Mesenchymal stem cell (in vitro differentiated cells and primary cell): ENCODE measurements at regions not wholly inside any gene's neighbourhood (a gene's known extent, or its start where the extent isn't known, plus 50 kb on each side); places are given as distances from the start of the nearest gene placed in this dataset.

ENCODE experiments used
- DNase-seq: peaks from one replicate; pipeline ENCODE4 v3.0.0-alpha.2; 2013
- H2AFZ ChIP-seq: one replicate; pipeline ENCODE4 v1.6.1; 2013; ENCODE audit warnings: low read depth, mild to moderate bottlenecking, control low read depth, inconsistent platforms, low read length, moderate library complexity
- H2AK5ac ChIP-seq: 2 replicates; pipeline ENCODE4 v1.6.1; 2013; ENCODE audit warnings: low read length, moderate library complexity, mild to moderate bottlenecking, inconsistent platforms; ENCODE audit not compliant: severe bottlenecking
- H2BK120ac ChIP-seq: one replicate; pipeline ENCODE4 v1.6.1; 2013; ENCODE audit warnings: low read depth, mild to moderate bottlenecking, inconsistent platforms, low read length, moderate library complexity
- H2BK12ac ChIP-seq, 2 experiments: one replicate each; pipeline ENCODE4 v1.6.1; 2013; ENCODE audit warnings: inconsistent platforms in 2 of 2, low read length in 2 of 2, mild to moderate bottlenecking in 2 of 2, moderate library complexity in 2 of 2, control low read depth in 1 of 2
- H2BK15ac ChIP-seq: one replicate; pipeline ENCODE4 v1.6.1; 2013; ENCODE audit warnings: mild to moderate bottlenecking, low read depth, inconsistent platforms; ENCODE audit not compliant: poor library complexity, severe bottlenecking
- H2BK5ac ChIP-seq: 2 replicates; pipeline ENCODE4 v1.6.1; 2013; ENCODE audit warnings: low read depth, mild to moderate bottlenecking, low read length, control low read depth, inconsistent platforms; ENCODE audit not compliant: poor library complexity, severe bottlenecking
- H3K14ac ChIP-seq, 2 experiments: one replicate each; pipeline ENCODE4 v1.6.1; 2013; ENCODE audit warnings: inconsistent platforms in 2 of 2, low read length in 2 of 2, control low read depth in 1 of 2, mild to moderate bottlenecking in 1 of 2, moderate library complexity in 1 of 2
- H3K18ac ChIP-seq, 2 experiments: one replicate each; pipeline ENCODE4 v1.6.1; 2013; ENCODE audit warnings: inconsistent platforms in 2 of 2, low read length in 2 of 2, control low read depth in 1 of 2, low read depth in 1 of 2, mild to moderate bottlenecking in 1 of 2
- H3K23ac ChIP-seq, 2 experiments: one replicate each; pipeline ENCODE4 v1.6.1; 2013; ENCODE audit warnings: inconsistent platforms in 2 of 2, low read length in 2 of 2, mild to moderate bottlenecking in 2 of 2, moderate library complexity in 2 of 2, control low read depth in 1 of 2
- H3K27ac ChIP-seq: 2 replicates; pipeline ENCODE4 v1.5.1; 2013; ENCODE audit warnings: mild to moderate bottlenecking, moderate library complexity, low read length, control low read depth, inconsistent platforms; ENCODE audit not compliant: poor library complexity, severe bottlenecking
- H3K27me3 ChIP-seq, 2 experiments: 2 replicates each; pipeline versions ENCODE4 v1.6.1 to v1.7.0; 2013; ENCODE audit warnings: low read length in 2 of 2, mild to moderate bottlenecking in 2 of 2, moderate library complexity in 2 of 2, control low read depth in 1 of 2, inconsistent platforms in 1 of 2; ENCODE audit not compliant: control insufficient read depth in 1 of 2, insufficient read depth in 1 of 2
- H3K36me3 ChIP-seq, 2 experiments: 2 replicates each; pipeline versions ENCODE4 v1.6.1 to v1.7.0; 2013; ENCODE audit warnings: low read length in 2 of 2, control low read depth in 1 of 2, inconsistent platforms in 1 of 2, low read depth in 1 of 2, mild to moderate bottlenecking in 1 of 2; ENCODE audit not compliant: insufficient read depth in 2 of 2, control insufficient read depth in 1 of 2
- H3K4ac ChIP-seq, 2 experiments: one replicate each; pipeline ENCODE4 v1.6.1; 2013; ENCODE audit warnings: inconsistent platforms in 2 of 2, low read length in 2 of 2, mild to moderate bottlenecking in 2 of 2, moderate library complexity in 2 of 2, control low read depth in 1 of 2, low read depth in 1 of 2
- H3K4me1 ChIP-seq: 2 replicates; pipeline ENCODE4 v1.6.1; 2013; ENCODE audit warnings: low read depth, low read length, control low read depth; ENCODE audit not compliant: control insufficient read depth, insufficient read depth
- H3K4me2 ChIP-seq: 2 replicates; pipeline ENCODE4 v1.6.1; 2013; ENCODE audit warnings: low read length, mild to moderate bottlenecking, inconsistent platforms; ENCODE audit not compliant: poor library complexity, severe bottlenecking
- H3K4me3 ChIP-seq, 2 experiments: 2 replicates each; pipeline versions ENCODE4 v1.5.1 to v1.7.0; 2013; ENCODE audit warnings: low read length in 2 of 2, mild to moderate bottlenecking in 2 of 2, control low read depth in 1 of 2, low read depth in 1 of 2; ENCODE audit not compliant: insufficient read depth in 1 of 2
- H3K79me1 ChIP-seq: replicated peaks from 2 replicates; pipeline ENCODE4 v1.6.1; 2013; ENCODE audit warnings: mild to moderate bottlenecking, control low read depth, low read length, inconsistent platforms; ENCODE audit not compliant: poor library complexity, severe bottlenecking
- H3K9ac ChIP-seq: 2 replicates; pipeline ENCODE4 v1.7.0; 2013; ENCODE audit warnings: mild to moderate bottlenecking, low read length, moderate library complexity
- H3K9me3 ChIP-seq: 2 replicates; pipeline ENCODE4 v1.7.0; 2013; ENCODE audit warnings: mild to moderate bottlenecking, low read length; ENCODE audit not compliant: control insufficient read depth
- H4K8ac ChIP-seq: one replicate; pipeline ENCODE4 v1.6.1; 2013; ENCODE audit warnings: inconsistent platforms, mild to moderate bottlenecking, low read length, moderate library complexity
- H4K91ac ChIP-seq: one replicate; pipeline ENCODE4 v1.6.1; 2013; ENCODE audit warnings: mild to moderate bottlenecking, low read length, inconsistent platforms
- WGBS: methylation state at CpG from one replicate; pipeline ENCODE4 v1.1.7; 2013; ENCODE audit warnings: mixed read lengths; 5-methylcytosine and 5-hydroxymethylcytosine counted together

DNA sequence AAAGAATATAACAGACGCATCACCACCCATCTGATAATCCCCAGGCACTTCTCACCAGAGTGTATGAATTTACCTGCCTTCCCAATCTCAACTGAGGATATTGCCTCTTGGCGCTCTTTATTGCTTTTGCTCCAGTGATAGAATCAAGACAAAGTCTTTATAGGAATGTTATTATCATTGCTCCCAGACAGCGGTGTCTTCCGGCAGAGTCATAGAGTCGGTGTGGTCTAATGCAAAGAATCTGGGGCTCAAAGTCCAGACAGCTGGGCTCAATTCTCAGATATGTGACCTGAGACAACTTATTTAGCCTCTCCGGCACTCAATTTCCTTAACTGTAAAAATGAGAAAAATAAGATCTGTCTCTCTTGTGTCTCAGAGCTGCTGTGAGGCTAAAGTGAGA is 106.1 kb upstream of the PAK3 start:
- H3K9ac ChIP-seq, result no peak overlapping the region
- H3K27ac ChIP-seq, result no peak overlapping the region
- no peaks in the 10 kb centered on the region for H3K36me3 ChIP-seq
- no peak overlapping the region for H3K23ac ChIP-seq
- 84% methylated on average over 4 of the region's 6 CpGs for WGBS
- no peak overlapping the region for H3K4me3 ChIP-seq
- no peak overlapping the region for H4K8ac ChIP-seq
- H3K4me2 ChIP-seq, result no peak overlapping the region
- no peak overlapping the region for H2AFZ ChIP-seq
- no peaks in the 10 kb centered on the region for H3K4me1 ChIP-seq
- H2BK15ac ChIP-seq, result no peak overlapping the region
- no peak overlapping the region for H2BK12ac ChIP-seq
- H2BK5ac ChIP-seq, result no peak overlapping the region
- H3K4ac ChIP-seq, result no peak overlapping the region
- H3K18ac ChIP-seq, result no peak overlapping the region
- H3K14ac ChIP-seq, result no peak overlapping the region
- H3K9me3 ChIP-seq, result no peaks in the 10 kb centered on the region
- peaks cover 0 to 39% of the 10 kb centered on the region in 2 experiments for H3K27me3 ChIP-seq
- H3K79me1 ChIP-seq, result no peaks in the 10 kb centered on the region
- no peak for DNase-seq
- no peak overlapping the region for H2BK120ac ChIP-seq
- no peak overlapping the region for H2AK5ac ChIP-seq
- H4K91ac ChIP-seq, result no peak overlapping the region

DNA sequence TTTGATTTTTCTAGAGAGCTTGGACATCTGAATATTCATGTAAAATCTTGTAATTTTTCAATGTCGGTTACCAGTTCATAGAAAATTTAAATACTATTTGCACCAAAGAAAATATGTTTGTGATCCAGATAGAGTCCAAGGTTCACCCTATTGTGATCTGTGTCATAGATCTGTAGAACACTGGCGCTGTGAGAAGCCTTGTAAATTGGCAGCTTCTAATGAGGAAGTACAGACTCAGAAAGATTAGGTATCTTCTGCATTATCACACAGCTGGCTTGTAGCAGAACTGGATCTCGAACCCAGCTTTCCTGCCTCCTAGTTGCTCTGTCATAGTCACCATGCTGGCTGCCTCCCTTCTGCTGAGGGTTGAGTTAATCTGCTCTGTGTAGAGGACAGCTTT is 106.5 kb upstream of the PAK3 start:
- Histone ChIP-seq H3K4me3 (no peak overlapping the region), H2BK5ac (no peak overlapping the region), H4K8ac (no peak overlapping the region), H2BK12ac (no peak overlapping the region), H2BK120ac (no peak overlapping the region), H2BK15ac (no peak overlapping the region), H3K36me3 (no peaks in the 10 kb centered on the region), H3K9ac (no peak overlapping the region), H3K4me2 (no peak overlapping the region), H3K14ac (no peak overlapping the region), H3K23ac (no peak overlapping the region), H3K79me1 (no peaks in the 10 kb centered on the region), H3K27ac (no peak overlapping the region), H3K9me3 (no peaks in the 10 kb centered on the region), H3K4ac (no peak overlapping the region), H2AK5ac (no peak overlapping the region), H3K27me3 (peaks cover 0 to 37% of the 10 kb centered on the region in 2 experiments), H4K91ac (no peak overlapping the region), H3K4me1 (no peaks in the 10 kb centered on the region), H2AFZ (no peak overlapping the region), H3K18ac (no peak overlapping the region)
- no peak for DNase-seq
- 100% methylated on average over 1 of the region's 3 CpGs for WGBS

DNA sequence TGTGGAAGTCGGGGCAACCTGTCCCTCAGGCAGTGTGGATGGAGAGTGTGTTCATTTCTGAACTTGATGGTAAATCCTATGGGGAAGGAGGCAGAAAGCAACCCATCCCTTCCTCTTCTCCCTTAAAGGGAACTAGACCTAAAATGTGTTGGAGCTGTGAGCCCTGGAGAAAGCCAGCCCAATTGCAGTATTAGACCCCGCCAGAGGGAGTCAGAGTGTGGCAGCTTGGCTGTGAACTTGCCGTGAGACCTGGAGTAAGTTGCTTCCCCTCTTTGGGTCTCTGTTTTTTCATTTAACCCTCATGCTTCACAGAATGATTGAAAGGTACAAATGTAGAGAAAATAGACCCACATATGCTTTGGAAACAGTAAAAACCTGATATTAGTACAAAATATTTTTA is 108.7 kb upstream of the PAK3 start:
- H3K18ac ChIP-seq, result no peak overlapping the region
- H4K8ac ChIP-seq, result no peak overlapping the region
- H3K4me1 ChIP-seq, result no peaks in the 10 kb centered on the region
- no peak overlapping the region for H4K91ac ChIP-seq
- H3K4me2 ChIP-seq, result no peak overlapping the region
- no peak overlapping the region for H3K14ac ChIP-seq
- H2BK120ac ChIP-seq, result no peak overlapping the region
- no peak overlapping the region for H3K9ac ChIP-seq
- no peaks in the 10 kb centered on the region for H3K9me3 ChIP-seq
- WGBS, result 0% methylated on average over 1 of the region's 3 CpGs
- no peak overlapping the region for H3K23ac ChIP-seq
- H2AK5ac ChIP-seq, result no peak overlapping the region
- H2AFZ ChIP-seq, result no peak overlapping the region
- no peak overlapping the region for H3K27ac ChIP-seq
- H2BK12ac ChIP-seq, result no peak overlapping the region
- no peaks in the 10 kb centered on the region for H3K36me3 ChIP-seq
- no peaks in the 10 kb centered on the region for H3K79me1 ChIP-seq
- no peak overlapping the region for H2BK5ac ChIP-seq
- peaks cover 0 to 51% of the 10 kb centered on the region in 2 experiments for H3K27me3 ChIP-seq
- H3K4me3 ChIP-seq, result no peak overlapping the region
- no peak overlapping the region for H2BK15ac ChIP-seq
- DNase-seq, result no peak
- H3K4ac ChIP-seq, result no peak overlapping the region

DNA sequence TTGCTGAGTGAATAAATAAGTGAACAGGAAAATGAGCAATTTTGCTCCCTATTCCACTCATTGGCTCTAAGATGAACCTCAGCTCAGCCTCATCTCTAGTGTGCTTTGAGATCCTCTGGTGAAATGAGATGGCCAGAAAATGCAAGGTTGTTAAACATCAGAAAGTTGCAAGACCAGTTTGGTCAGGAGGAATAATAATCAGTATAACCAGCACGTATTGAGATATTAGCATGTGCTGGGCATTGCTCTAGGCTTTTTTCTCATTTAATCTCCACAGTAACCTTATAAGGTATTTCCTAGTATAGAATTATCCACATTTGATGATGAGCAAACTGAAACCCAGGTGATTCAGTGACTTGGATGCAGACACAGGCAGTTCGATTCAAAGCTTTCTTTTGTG is 110.5 kb upstream of the PAK3 start:
- Histone ChIP-seq H3K27me3 (peaks cover 0 to 63% of the 10 kb centered on the region in 2 experiments), H3K23ac (no peak overlapping the region), H3K4me1 (no peaks in the 10 kb centered on the region), H2BK15ac (no peak overlapping the region), H3K4me3 (no peak overlapping the region), H3K36me3 (no peaks in the 10 kb centered on the region), H3K27ac (no peak overlapping the region), H4K8ac (no peak overlapping the region), H3K9ac (no peak overlapping the region), H3K9me3 (no peaks in the 10 kb centered on the region), H3K14ac (no peak overlapping the region), H2BK120ac (no peak overlapping the region), H2AK5ac (no peak overlapping the region), H3K18ac (no peak overlapping the region), H3K4me2 (no peak overlapping the region), H2BK5ac (no peak overlapping the region), H2BK12ac (no peak overlapping the region), H3K4ac (no peak overlapping the region), H2AFZ (no peak overlapping the region), H3K79me1 (no peaks in the 10 kb centered on the region), H4K91ac (no peak overlapping the region)
- no peak for DNase-seq
- no CpG with 5 or more reads among the region's 2 CpGs for WGBS
